HepG2 (cell line): ENCODE measurements at regions not wholly inside any gene's neighbourhood (a gene's known extent, or its start where the extent isn't known, plus 50 kb on each side); places are given as distances from the start of the nearest gene placed in this dataset.
A peak's percentile ranks its signal among the peaks of the same experiment; 100 is the strongest.

Experiments used
- BHLHE40 ChIP-seq: IDR thresholded peaks from 2 replicates; pipeline ENCODE4 v1.6.1; 2011; ENCODE audit warnings: low read length, improper control_type of control experiment
- CCDC6 ChIP-seq: sonication (generic); formaldehyde crosslinking; IDR thresholded peaks from 2 replicates; pipeline ENCODE4 v1.8.1; 2022; ENCODE audit warnings: mild to moderate bottlenecking, missing genetic modification reagents, moderate library complexity
- CENPT ChIP-seq: sonication (generic); formaldehyde crosslinking; IDR thresholded peaks from 2 replicates; pipeline ENCODE4 v1.8.0; 2022; ENCODE audit warnings: low read depth, mild to moderate bottlenecking, moderate library complexity, missing genetic modification reagents
- CHD4 ChIP-seq: fragments of 200-600 bp; sonication (generic); IDR thresholded peaks from 2 replicates; pipeline ENCODE4 v1.7.0; 2017; ENCODE audit warnings: mild to moderate bottlenecking, low read length, borderline replicate concordance
- FOSL2 ChIP-seq: sonication (generic); formaldehyde crosslinking; IDR thresholded peaks from 2 replicates; pipeline ENCODE4 v1.4.0; 2020; ENCODE audit warnings: missing genetic modification reagents
- GTF2F1 ChIP-seq: fragments of 150-350 bp; IDR thresholded peaks from 2 replicates; pipeline ENCODE4 v1.6.1; 2014; ENCODE audit warnings: low read length
- HNF1B ChIP-seq: sonication (generic); formaldehyde crosslinking; IDR thresholded peaks from 2 replicates; pipeline ENCODE4 v1.5.1; 2020; ENCODE audit warnings: mild to moderate bottlenecking, moderate library complexity, missing genetic modification reagents
- KAT8 ChIP-seq: IDR thresholded peaks from 2 replicates; pipeline ENCODE4 v1.6.1; 2016; ENCODE audit warnings: missing genetic modification reagents, missing compliant biosample characterization
- MTA1 ChIP-seq: sonication (generic); formaldehyde crosslinking; IDR thresholded peaks from 2 replicates; pipeline ENCODE4 v1.4.0; 2020; ENCODE audit warnings: missing genetic modification reagents, mild to moderate bottlenecking, borderline replicate concordance
- NONO ChIP-seq, 2 experiments: fragments of 450-650 bp in 1 of 2; sonication (generic) in 1 of 2; formaldehyde crosslinking in 1 of 2; IDR thresholded peaks in 1 of 2; conservative IDR thresholded peaks in 1 of 2; 2 replicates each; pipeline versions ENCODE4 v1.6.1 to v1.8.0; 2017 to 2022; ENCODE audit warnings: mild to moderate bottlenecking in 1 of 2, missing genetic modification reagents in 1 of 2, moderate library complexity in 1 of 2
- SALL2 ChIP-seq: sonication (generic); formaldehyde crosslinking; IDR thresholded peaks from 2 replicates; pipeline ENCODE4 v1.8.1; 2023; ENCODE audit warnings: mild to moderate bottlenecking, missing genetic modification reagents, inconsistent platforms
- SAP130 ChIP-seq: IDR thresholded peaks from 2 replicates; pipeline ENCODE4 v1.6.1; 2016; ENCODE audit warnings: low read depth
- STAT5B ChIP-seq: sonication (generic); formaldehyde crosslinking; IDR thresholded peaks from 2 replicates; pipeline ENCODE4 v1.4.0; 2020; ENCODE audit warnings: missing genetic modification reagents
- ZBTB25 ChIP-seq: IDR thresholded peaks from 2 replicates; pipeline ENCODE4 v1.6.1; 2018; ENCODE audit warnings: missing genetic modification reagents
- ZBTB26 ChIP-seq: IDR thresholded peaks from 2 replicates; pipeline ENCODE4 v1.6.1; 2016; ENCODE audit warnings: missing compliant biosample characterization, missing genetic modification reagents, borderline replicate concordance
- ZBTB3 ChIP-seq: sonication (generic); formaldehyde crosslinking; IDR thresholded peaks from 2 replicates; pipeline ENCODE4 v1.4.0; 2020; ENCODE audit warnings: low read depth, mild to moderate bottlenecking, moderate library complexity, missing genetic modification reagents, borderline replicate concordance
- ZKSCAN1 ChIP-seq: fragments of 150-350 bp; IDR thresholded peaks from 2 replicates; pipeline ENCODE4 v1.6.1; 2014; ENCODE audit warnings: low read length
- ZNF292 ChIP-seq: sonication (generic); formaldehyde crosslinking; IDR thresholded peaks from 2 replicates; pipeline ENCODE4 v1.8.1; 2022; ENCODE audit warnings: mild to moderate bottlenecking, low read depth, missing genetic modification reagents, borderline replicate concordance
- ZNF430 ChIP-seq: sonication (generic); formaldehyde crosslinking; IDR thresholded peaks from 2 replicates; pipeline ENCODE4 v1.9.0; 2021; ENCODE audit warnings: mild to moderate bottlenecking, missing genetic modification reagents
- ZNF468 ChIP-seq: sonication (generic); formaldehyde crosslinking; IDR thresholded peaks from 2 replicates; pipeline ENCODE4 v1.8.0; 2022; ENCODE audit warnings: mild to moderate bottlenecking, moderate library complexity, missing genetic modification reagents
- ZNF512 ChIP-seq: sonication (generic); formaldehyde crosslinking; IDR thresholded peaks from 2 replicates; pipeline ENCODE4 v1.4.0; 2020; ENCODE audit warnings: mild to moderate bottlenecking, missing genetic modification reagents
- ZNF749 ChIP-seq: sonication (generic); formaldehyde crosslinking; IDR thresholded peaks from 2 replicates; pipeline ENCODE4 v1.8.0; 2022; ENCODE audit warnings: mild to moderate bottlenecking, missing genetic modification reagents, moderate library complexity, borderline replicate concordance

GRCh38 chr6:66489269-66489987 lies 782.4 kb upstream of the EYS start (continued):
- no peak for TF ChIP-seq ZNF512 (CRISPR knock-in tag)
- no peak for TF ChIP-seq ZBTB3 (CRISPR knock-in tag)
- TF ChIP-seq KAT8, result peak; percentile 44; the same call in 1 of the 2 replicates
- peak; percentile 37; the same call in 1 of the 2 replicates for TF ChIP-seq ZBTB25
- TF ChIP-seq NONO (IDR thresholded peaks at IDR 0.05), result no peak
- no peak for TF ChIP-seq NONO (CRISPR knock-in tag; conservative IDR thresholded peaks at IDR 0.05)
- no peak for TF ChIP-seq BHLHE40
- peak; percentile 84 for TF ChIP-seq FOSL2 (CRISPR knock-in tag)
- no peak for TF ChIP-seq ZNF749 (CRISPR knock-in tag)
- no peak for TF ChIP-seq GTF2F1
- TF ChIP-seq CHD4, result no peak
- no peak for TF ChIP-seq HNF1B (CRISPR knock-in tag)
- TF ChIP-seq STAT5B (CRISPR knock-in tag), result no peak
- TF ChIP-seq ZNF292, result 0 out of 2 replicates have a peak, but pooled peaks have one; percentile 60
- no peak for TF ChIP-seq ZNF468 (CRISPR knock-in tag)
- TF ChIP-seq ZBTB26 (CRISPR knock-in tag), result no peak
- TF ChIP-seq CCDC6 (CRISPR knock-in tag), result no peak
- 0 out of 2 replicates have a peak, but pooled peaks have one; percentile 24 for TF ChIP-seq SAP130 (CRISPR knock-in tag)
- TF ChIP-seq ZNF430 (CRISPR knock-in tag), result no peak
- 0 out of 2 replicates have a peak, but pooled peaks have one; percentile 48 for TF ChIP-seq ZKSCAN1
- TF ChIP-seq SALL2 (CRISPR knock-in tag), result peak; percentile 73; the same call in 1 of the 2 replicates
- TF ChIP-seq MTA1, result peak; percentile 75; the same call in 1 of the 2 replicates
- TF ChIP-seq CENPT (CRISPR knock-in tag), result no peak
